HG03135 (cell line): ENCODE measurements at regions not wholly inside any gene's neighbourhood (a gene's known extent, or its start where the extent isn't known, plus 50 kb on each side); places are given as distances from the start of the nearest gene placed in this dataset.
"Not testable (repeated sequence)": the region's sequence is repeated elsewhere in the genome, so short reads cannot be mapped to it uniquely, and the experiment has no call there.

Experiments used
- ATAC-seq: cut with Tn5 transposase; IDR thresholded peaks from one replicate; pipeline ENCODE4 v1.9.1; 2021; ENCODE audit warnings: mild to moderate bottlenecking, moderate library complexity; ENCODE audit not compliant: unreplicated experiment

DNA sequence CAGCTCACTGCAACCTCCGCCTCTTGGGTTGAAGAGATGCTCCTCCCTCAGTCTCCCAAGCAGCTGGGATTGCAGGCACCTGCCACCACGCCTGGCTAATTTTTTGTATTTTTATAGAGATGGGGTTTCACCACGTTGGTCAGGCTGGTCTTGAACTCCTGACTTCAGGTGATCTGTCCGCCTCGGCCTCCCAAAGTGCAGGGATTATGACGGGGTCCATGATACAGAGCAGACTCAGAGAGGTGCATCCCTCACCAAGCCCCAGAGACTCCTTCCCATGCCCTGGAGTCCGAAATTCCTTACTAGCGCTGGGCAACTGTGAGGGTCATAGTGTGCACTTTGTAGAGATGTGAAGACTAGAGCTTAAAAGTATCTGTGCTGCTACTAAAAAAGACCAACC lies 99.8 kb upstream of the IRX4 start:
- not testable (repeated sequence) for ATAC-seq

GRCh38 chr5:1975898-1976765 lies 93.4 kb upstream of the IRX4 start:
- no peak for ATAC-seq

DNA sequence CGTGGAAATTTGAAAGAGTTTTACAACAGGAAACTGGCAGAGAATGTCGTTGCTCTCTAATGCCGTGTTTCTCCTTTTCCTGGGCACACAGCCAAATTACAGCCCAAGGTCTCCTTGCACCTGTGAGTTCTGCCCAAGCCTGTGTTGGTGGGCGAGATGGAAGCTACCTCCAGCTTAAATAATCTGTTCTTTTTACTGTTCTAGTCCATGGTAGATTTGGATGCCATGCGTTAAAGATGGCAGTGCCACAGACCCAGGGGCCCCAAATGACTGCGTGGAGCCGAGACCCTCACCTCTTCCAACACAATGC lies 92.6 kb upstream of the IRX4 start:
- no peak for ATAC-seq

DNA sequence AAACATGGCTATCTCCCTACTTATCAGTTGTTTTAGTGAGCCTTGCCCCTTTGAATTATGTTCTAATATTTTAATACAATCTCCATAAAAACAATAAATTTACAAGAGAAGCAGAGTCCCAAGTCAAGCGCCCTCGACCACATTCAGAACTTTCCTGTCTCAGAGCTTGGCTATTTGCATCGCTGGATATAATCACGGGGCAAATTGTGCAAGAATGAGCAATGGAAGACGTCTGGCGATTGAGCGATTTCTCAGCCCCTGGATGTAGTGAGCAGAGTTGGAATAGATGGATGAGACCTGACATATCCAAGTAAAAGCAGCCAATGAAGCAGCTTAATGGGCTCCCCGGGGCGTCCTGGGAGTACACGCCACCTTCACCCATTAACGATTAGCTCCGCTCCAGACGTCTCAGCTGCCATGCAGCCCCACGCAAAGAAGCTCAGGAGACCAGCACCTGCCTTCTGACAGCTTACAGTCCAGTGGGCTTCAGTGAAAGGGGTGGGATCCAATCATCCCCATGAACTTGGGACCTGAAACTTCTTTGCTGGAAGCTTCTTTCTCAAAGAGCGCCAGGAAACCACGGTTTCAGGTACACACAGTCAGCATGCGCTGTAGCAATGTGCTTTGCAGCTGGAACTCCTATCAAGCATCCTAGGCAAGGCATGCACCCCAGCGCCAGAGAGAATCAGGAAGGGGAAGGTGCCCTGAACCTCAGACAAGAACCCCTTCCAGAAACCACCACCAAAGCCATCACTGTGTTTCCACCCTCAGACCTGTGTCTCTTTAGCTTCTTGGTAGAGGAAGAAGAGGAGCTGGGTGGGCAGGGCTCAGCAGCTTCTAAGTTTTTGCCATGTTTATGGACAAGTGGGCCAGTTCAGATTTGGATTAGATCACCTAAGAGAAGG lies 92.0 kb upstream of the IRX4 start:
- ATAC-seq: no peak

- no peak for ATAC-seq
Observed at GRCh38 chr5:1974081-1974480, 91.4 kb upstream of the IRX4 start.

- no peak for ATAC-seq
Observed at GRCh38 chr5:1973391-1974013, 90.8 kb upstream of the IRX4 start.

GRCh38 chr5:1971944-1972343 lies 89.2 kb upstream of the IRX4 start:
- ATAC-seq: no peak

DNA sequence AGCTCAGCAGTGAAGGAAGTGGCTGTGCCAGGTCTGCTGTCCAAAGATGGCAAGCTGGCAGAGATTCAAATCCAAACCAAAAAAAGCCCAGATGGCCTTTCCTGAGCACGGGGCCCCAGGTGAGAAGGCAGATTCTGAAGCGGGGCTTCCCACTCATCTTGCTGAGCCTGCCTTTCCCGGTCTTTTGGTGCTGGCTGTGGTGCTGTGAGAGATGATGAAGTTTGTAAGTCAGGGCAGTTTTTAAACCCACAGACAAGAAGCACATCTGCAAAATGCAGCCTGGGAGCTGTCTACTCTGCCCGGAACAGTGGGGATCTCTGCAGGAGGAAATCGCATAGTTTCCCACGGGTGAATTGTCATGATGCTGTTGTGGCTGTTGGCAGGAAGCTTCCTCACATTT lies 85.0 kb upstream of the IRX4 start:
- ATAC-seq: no peak

- no peak for ATAC-seq
Observed at GRCh38 chr5:1966461-1966860, 83.7 kb upstream of the IRX4 start.

DNA sequence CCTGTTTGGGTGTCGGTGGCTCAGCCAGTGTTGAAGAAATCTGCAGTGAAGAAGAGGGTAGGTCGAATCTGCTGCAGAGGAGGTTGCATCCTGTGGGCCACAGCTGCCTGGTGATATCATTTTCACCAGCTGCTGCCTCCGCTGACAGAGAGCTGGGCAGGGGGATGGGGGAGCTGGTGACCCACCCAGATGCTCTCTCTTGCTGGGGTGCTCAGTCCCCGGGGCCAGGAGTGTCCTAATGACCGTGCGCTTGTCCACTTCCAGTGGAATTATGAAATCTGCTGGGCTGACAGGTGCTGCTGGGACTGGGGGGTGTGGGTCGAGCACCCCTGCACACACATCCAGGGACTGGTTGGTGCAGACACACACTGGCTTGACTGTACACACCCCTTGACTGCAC lies 83.2 kb upstream of the IRX4 start:
- no peak for ATAC-seq

DNA sequence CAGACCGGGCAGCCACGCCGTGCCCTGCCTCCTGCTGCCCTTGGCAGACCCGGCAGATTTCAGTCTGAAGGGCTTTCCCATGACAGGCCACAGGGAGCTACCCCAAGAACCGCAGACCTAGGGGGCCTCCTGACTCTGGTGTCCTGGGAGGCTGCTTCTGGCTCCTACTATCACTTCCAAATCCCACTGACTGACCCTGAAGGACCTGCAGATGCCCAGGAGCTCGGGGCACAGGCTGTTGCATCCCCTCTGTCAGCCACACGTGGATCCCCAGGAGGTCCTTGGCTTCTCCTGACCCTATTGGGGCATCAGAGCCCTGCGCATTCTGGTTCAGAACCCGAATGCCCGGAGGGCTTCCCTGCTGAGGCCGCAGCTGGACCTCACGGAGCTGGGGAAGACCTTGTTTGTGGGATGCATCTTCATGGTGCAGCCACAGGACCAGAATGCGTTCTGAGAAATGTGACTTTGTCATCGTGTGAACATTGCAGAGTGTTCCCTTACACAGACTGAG lies 81.3 kb upstream of the IRX4 start:
- no peak for ATAC-seq

- no peak for ATAC-seq
Observed at GRCh38 chr5:1963358-1963757, 80.6 kb upstream of the IRX4 start.

DNA sequence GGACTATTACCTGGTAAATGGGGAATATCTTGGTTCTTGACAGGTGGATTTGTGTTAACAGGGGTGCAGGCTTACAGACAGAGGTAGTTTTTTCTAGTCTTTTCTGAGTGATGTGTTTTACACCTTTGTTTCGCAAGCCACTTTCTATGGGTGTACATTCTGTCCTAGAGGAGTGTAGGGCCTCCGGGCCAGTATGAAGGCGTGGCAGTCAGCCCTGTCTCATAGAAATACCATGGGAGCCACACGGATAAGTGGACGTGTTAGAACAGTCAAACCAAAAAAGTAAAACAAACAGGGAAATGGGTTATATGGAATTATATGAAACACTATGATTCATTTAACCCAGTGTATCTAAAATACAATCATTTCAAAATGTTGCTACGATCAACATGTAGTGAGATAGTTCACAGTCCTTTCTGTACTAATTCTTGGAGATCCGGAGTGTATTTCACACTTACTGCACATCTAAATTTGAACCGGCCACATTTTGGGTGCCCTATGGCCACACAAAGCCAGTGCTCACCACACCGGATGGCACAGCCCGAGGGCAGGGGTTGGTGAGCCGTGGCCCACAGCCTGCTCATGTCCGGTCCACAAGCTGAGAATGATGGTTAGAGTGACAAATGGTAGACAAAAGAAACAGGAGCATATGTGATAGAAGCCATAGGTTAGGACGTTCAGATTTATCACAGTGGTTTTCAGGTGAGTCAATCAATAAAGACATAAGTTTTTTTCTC lies 80.1 kb upstream of the IRX4 start:
- ATAC-seq: no peak

- no peak for ATAC-seq
Observed at GRCh38 chr5:1961952-1962595, 79.3 kb upstream of the IRX4 start.

GRCh38 chr5:1961304-1961946 lies 78.7 kb upstream of the IRX4 start:
- ATAC-seq: no peak

GRCh38 chr5:1960595-1961303 lies 78.0 kb upstream of the IRX4 start:
- no peak for ATAC-seq

- no peak for ATAC-seq
Observed at GRCh38 chr5:1959725-1960581, 77.2 kb upstream of the IRX4 start.

GRCh38 chr5:1959231-1959630 lies 76.5 kb upstream of the IRX4 start:
- ATAC-seq: no peak
